IMR-90 (cell line): ENCODE measurements at regions not wholly inside any gene's neighbourhood (a gene's known extent, or its start where the extent isn't known, plus 50 kb on each side); places are given as distances from the start of the nearest gene placed in this dataset.

Experiments
- ATAC-seq: fragments of 200-7000 bp; cut with Tn5 transposase; 2 replicates; pipeline ENCODE4 v1.9.1; 2020; ENCODE audit warnings: low read depth, mild to moderate bottlenecking, moderate library complexity
- BruUV-seq: library from RNA; stranded (reverse); fragments of 400-500 nt; replicated peaks from 2 replicates; lab custom pipeline; 2021; lab: Mats Ljungman, UMichigan
- CTCF ChIA-PET: fragments of 300-600 bp; formaldehyde crosslinking; extraction: SDS; loops from one replicate; lab custom pipeline; 2021; ENCODE audit warnings: antibody characterized with exemption; lab: Yijun Ruan, JAX
- POLR2A ChIA-PET: fragments of 300-600 bp; sonication (Branson Sonifier 250); formaldehyde crosslinking; loops from one replicate; lab custom pipeline; 2022; ENCODE audit warnings: antibody characterized with exemption; ENCODE audit not compliant: unreplicated experiment; lab: Charles Lee
- DNase-seq: peaks from one replicate; pipeline ENCODE4 v3.0.0; 2013
- H2AFZ ChIP-seq: replicated peaks from 2 replicates; pipeline ENCODE3; 2013; ENCODE audit warnings: low read length, mild to moderate bottlenecking; ENCODE audit not compliant: poor library complexity
- H2AK5ac ChIP-seq: 2 replicates; pipeline ENCODE4 v1.6.1; 2013; ENCODE audit warnings: low read depth, low read length, inconsistent platforms
- H2AK9ac ChIP-seq: replicated peaks from 2 replicates; pipeline ENCODE3; 2013; ENCODE audit warnings: mild to moderate bottlenecking, low read depth, low read length, moderate library complexity; ENCODE audit not compliant: poor library complexity
- H2BK120ac ChIP-seq: 2 replicates; pipeline ENCODE4 v1.6.1; 2013; ENCODE audit warnings: low read depth, low read length, inconsistent platforms
- H2BK15ac ChIP-seq: 3 replicates; pipeline ENCODE4 v1.6.1; 2013; ENCODE audit warnings: low read depth, low read length, inconsistent platforms
- H2BK20ac ChIP-seq: 2 replicates; pipeline ENCODE4 v1.6.1; 2013; ENCODE audit warnings: low read depth, mild to moderate bottlenecking, inconsistent platforms, low read length, moderate library complexity
- H2BK5ac ChIP-seq: 2 replicates; pipeline ENCODE4 v1.6.1; 2013; ENCODE audit warnings: mild to moderate bottlenecking, low read depth, low read length, inconsistent platforms; ENCODE audit not compliant: poor library complexity, severe bottlenecking
- H3K14ac ChIP-seq: replicated peaks from 2 replicates; pipeline ENCODE4 v1.6.1; 2013; ENCODE audit warnings: low read depth, low read length, inconsistent platforms
- H3K18ac ChIP-seq: 2 replicates; pipeline ENCODE4 v1.6.1; 2013; ENCODE audit warnings: low read depth, low read length, control low read depth
- H3K23ac ChIP-seq: 2 replicates; pipeline ENCODE4 v1.6.1; 2013; ENCODE audit warnings: low read depth, low read length, inconsistent platforms
- H3K27ac ChIP-seq: 2 replicates; pipeline ENCODE4 v1.5.1; 2013; ENCODE audit warnings: mild to moderate bottlenecking, control low read depth, low read length; ENCODE audit not compliant: insufficient read depth
- H3K27me3 ChIP-seq: 2 replicates; pipeline ENCODE4 v1.6.1; 2013; ENCODE audit warnings: low read length; ENCODE audit not compliant: control insufficient read depth, insufficient read depth
- H3K36me3 ChIP-seq: 2 replicates; pipeline ENCODE4 v1.6.1; 2013; ENCODE audit warnings: low read length, mixed read lengths; ENCODE audit not compliant: control insufficient read depth, insufficient read depth
- H3K4ac ChIP-seq: 2 replicates; pipeline ENCODE4 v1.6.1; 2013; ENCODE audit warnings: low read depth, low read length, inconsistent platforms
- H3K4me1 ChIP-seq: 2 replicates; pipeline ENCODE4 v1.6.1; 2013; ENCODE audit warnings: low read length, mixed read lengths; ENCODE audit not compliant: control insufficient read depth, insufficient read depth
- H3K4me2 ChIP-seq: 2 replicates; pipeline ENCODE4 v1.6.1; 2013; ENCODE audit warnings: low read depth, mild to moderate bottlenecking, control low read depth, low read length, moderate library complexity
- H3K4me3 ChIP-seq: 2 replicates; pipeline ENCODE4 v1.5.1; 2013; ENCODE audit warnings: low read depth, mild to moderate bottlenecking, control low read depth, low read length, moderate library complexity; ENCODE audit not compliant: insufficient read depth
- H3K56ac ChIP-seq: 2 replicates; pipeline ENCODE4 v1.6.1; 2013; ENCODE audit warnings: low read length, inconsistent platforms; ENCODE audit not compliant: insufficient read depth; ENCODE audit errors: extremely low read depth
- H3K79me1 ChIP-seq, 2 experiments: 2 replicates each; pipeline ENCODE4 v1.6.1; 2013; ENCODE audit warnings: low read length in 2 of 2, inconsistent platforms in 1 of 2, low read depth in 1 of 2
- H3K9ac ChIP-seq: 2 replicates; pipeline ENCODE4 v1.6.1; 2013; ENCODE audit warnings: low read depth, low read length, control low read depth
- H3K9me1 ChIP-seq: 2 replicates; pipeline ENCODE4 v1.6.1; 2013; ENCODE audit warnings: low read length, inconsistent platforms; ENCODE audit not compliant: insufficient read depth
- H3K9me3 ChIP-seq: 2 replicates; pipeline ENCODE4 v1.6.1; 2013; ENCODE audit warnings: low read length; ENCODE audit not compliant: control insufficient read depth, insufficient read depth
- H4K20me1 ChIP-seq: 2 replicates; pipeline ENCODE4 v1.6.1; 2013; ENCODE audit warnings: low read length, inconsistent platforms; ENCODE audit not compliant: insufficient read depth
- H4K5ac ChIP-seq: 2 replicates; pipeline ENCODE4 v1.6.1; 2013; ENCODE audit warnings: mild to moderate bottlenecking, low read depth, low read length, control low read depth
- H4K8ac ChIP-seq, 2 experiments: 2 replicates each; pipeline ENCODE4 v1.6.1; 2013; ENCODE audit warnings: low read depth in 2 of 2, low read length in 2 of 2, control low read depth in 1 of 2, inconsistent platforms in 1 of 2
- H4K91ac ChIP-seq: 2 replicates; pipeline ENCODE4 v1.6.1; 2013; ENCODE audit warnings: low read depth, low read length, inconsistent platforms; ENCODE audit not compliant: insufficient read depth
- CEBPB ChIP-seq: IDR thresholded peaks from 2 replicates; pipeline ENCODE4 v1.6.1; 2012; ENCODE audit warnings: low read depth, low read length, improper control_type of control experiment
- ELK1 ChIP-seq: fragments of 150-350 bp; IDR thresholded peaks from 2 replicates; pipeline ENCODE4 v1.6.1; 2016; ENCODE audit warnings: low read depth, mild to moderate bottlenecking, low read length, moderate library complexity, borderline replicate concordance
- WGBS, 2 experiments: methylation state at CpG; one replicate each; pipeline versions ENCODE4 v1.1.5 to v1.1.7; 2013; ENCODE audit warnings: missing lambda C conversion rate in 2 of 2; ENCODE audit not compliant: insufficient read length in 1 of 2; ENCODE audit errors: extremely low coverage in 2 of 2; 5-methylcytosine and 5-hydroxymethylcytosine counted together
- dilution Hi-C: fragments of 300-500 bp; cut with HindIII; formaldehyde crosslinking; loops from one replicate; pipeline ENCODE4 v1.14.3; 2018; ENCODE audit warnings: low sequenced_read_pairs; ENCODE audit not compliant: unreplicated experiment
- in situ Hi-C: fragments of 300-500 bp; cut with MboI; formaldehyde crosslinking; loops from 3 replicates; pipeline ENCODE4 v1.14.3; 2019; ENCODE audit warnings: low sequenced_read_pairs, inconsistent platforms, mixed read lengths
- intact Hi-C: fragments of 100-400 bp; cut with micrococcal nuclease; formaldehyde crosslinking; loops from 2 replicates; pipeline ENCODE4 v1.10.0; 2022

- Histone ChIP-seq H4K91ac (peak overlapping the region; percentile 59; the same call in 1 of the 2 replicates), H3K23ac (no peak overlapping the region), H3K18ac (peak overlapping the region; percentile 9; the same call in 1 of the 2 replicates), H3K4me1 (peaks cover 16% of the 10 kb centered on the region), H4K5ac (peak overlapping the region; percentile 12; the same call in 1 of the 2 replicates), H2BK15ac (no peak overlapping the region), H3K27ac (peak overlapping the region; percentile 58; the same call in 1 of the 2 replicates), H4K8ac (peak overlapping the region in 1 of 2 experiments; percentile 25; a peak in 1 of 4 replicates), H2AK9ac (no peak overlapping the region), H3K4ac (peak overlapping the region; percentile 68), H3K36me3 (no peaks in the 10 kb centered on the region), H3K14ac (no peak overlapping the region; the same call in 1 of the 2 replicates), H2BK5ac (no peak overlapping the region), H3K9me1 (no peaks in the 10 kb centered on the region), H2BK120ac (peak overlapping the region; percentile 59), H3K56ac (no peak overlapping the region), H4K20me1 (no peaks in the 10 kb centered on the region), H2AFZ (no peak overlapping the region), H3K9me3 (no peaks in the 10 kb centered on the region), H3K4me2 (no peak overlapping the region), H3K4me3 (no peak overlapping the region), H3K9ac (no peak overlapping the region), H3K79me1 (no peaks in the 10 kb centered on the region), H2BK20ac (peak overlapping the region; percentile 33), H2AK5ac (no peak overlapping the region), H3K27me3 (no peaks in the 10 kb centered on the region)
- ChIA-PET POLR2A (no interaction called here), CTCF (interaction anchor here (0.6 kb wide), 1 partner anchor 65 kb away, joined by 3 read pairs; no protein-coding TSS in a partner anchor)
- intact Hi-C loops (loop anchor here (5.0 kb wide), 1 partner anchor 261 kb away; the partner anchor contains the start of gene MARCKS), dilution Hi-C loops (no loop called here), in situ Hi-C loops (no loop called here)
- 38% methylated on average over 2 of the region's 6 CpGs; no CpG with 5 or more reads in 1 of the 2 experiments for WGBS, 2 experiments
- TF ChIP-seq ELK1 = no peak
- TF ChIP-seq CEBPB = 0 out of 2 replicates have a peak, but pooled peaks have one; percentile 14
- no TSS peak for BruUV-seq
- DNase-seq (peak; percentile 50), ATAC-seq (peak; percentile 65)
These were observed 261.2 kb upstream of the MARCKS start for GRCh38 chr6:113595911-113596376.
